ENCODE measurements at regions not wholly inside any gene's neighbourhood (a gene's known extent, or its start where the extent isn't known, plus 50 kb on each side); places are given as distances from the start of the nearest gene placed in this dataset.

DNA sequence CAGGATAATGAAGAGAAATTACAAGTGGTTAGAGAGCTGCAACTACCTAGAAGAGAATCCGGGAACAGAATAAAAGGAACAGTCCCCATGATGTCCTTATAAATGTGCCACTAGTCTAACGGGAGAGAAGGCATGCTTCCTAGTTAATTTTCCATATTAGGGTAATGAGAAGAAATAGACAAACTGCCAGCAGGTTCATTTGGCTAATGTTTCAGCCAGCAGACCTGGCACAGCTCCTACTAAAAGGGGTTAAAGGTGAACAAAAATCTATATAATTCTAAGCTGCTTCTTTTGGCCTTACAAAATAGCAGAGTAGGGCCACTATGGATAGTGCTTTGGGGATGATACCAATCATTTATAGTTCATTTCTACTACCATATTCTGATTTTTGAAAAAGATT lies 845.3 kb upstream of the GCFC2 start:
- CTCF ChIA-PET = no interaction called here
- BruUV-seq (replicated peaks) = no TSS peak

DNA sequence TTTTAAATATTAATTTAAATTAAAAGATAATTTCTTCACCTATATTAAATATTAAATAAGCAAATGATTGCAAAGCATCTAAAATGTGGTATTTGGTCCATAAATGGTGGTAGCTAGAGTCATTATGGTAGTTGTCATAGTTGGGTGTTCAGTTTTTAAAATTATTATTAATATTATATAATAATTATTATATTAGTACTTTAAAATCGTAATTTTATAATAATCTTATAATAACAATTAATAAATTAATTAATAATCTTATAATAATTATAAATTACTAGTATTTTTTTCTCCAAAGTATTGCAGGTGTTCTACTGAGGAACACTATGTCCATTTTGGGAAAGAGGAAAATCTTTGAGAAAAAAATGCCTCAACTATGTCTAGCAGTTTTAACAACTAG lies 835.5 kb upstream of the GCFC2 start:
- CTCF ChIA-PET = no interaction called here
- BruUV-seq (replicated peaks) = no TSS peak

More for the DNA sequence above, 845.3 kb upstream of the GCFC2 start:
- H3K36me3 Mint-ChIP-seq (ENCODE audit: insufficient read depth, unreplicated experiment) = no peaks in the 10 kb centered on the region
- H3K27ac Mint-ChIP-seq (ENCODE audit: unreplicated experiment) = no peak overlapping the region
- no peaks in the 10 kb centered on the region for H3K4me1 Mint-ChIP-seq (ENCODE audit: low read depth, unreplicated experiment)
- intact Hi-C loops (cut with micrococcal nuclease; ENCODE audit: unreplicated experiment) = loop anchor here (5.0 kb wide), 1 partner anchor 216 kb away; no protein-coding TSS in a partner anchor
- TF ChIP-seq CTCF (IDR thresholded peaks at IDR 0.05; ENCODE audit: unreplicated experiment) = no peak
- H3K27me3 Mint-ChIP-seq (ENCODE audit: unreplicated experiment) = no peaks in the 10 kb centered on the region
- no peak for DNase-seq
- peaks cover 8% of the 10 kb centered on the region for H3K9me3 Mint-ChIP-seq (ENCODE audit: low read depth, unreplicated experiment)
- no peak overlapping the region for H3K4me3 Mint-ChIP-seq (ENCODE audit: low read depth, unreplicated experiment)

DNA sequence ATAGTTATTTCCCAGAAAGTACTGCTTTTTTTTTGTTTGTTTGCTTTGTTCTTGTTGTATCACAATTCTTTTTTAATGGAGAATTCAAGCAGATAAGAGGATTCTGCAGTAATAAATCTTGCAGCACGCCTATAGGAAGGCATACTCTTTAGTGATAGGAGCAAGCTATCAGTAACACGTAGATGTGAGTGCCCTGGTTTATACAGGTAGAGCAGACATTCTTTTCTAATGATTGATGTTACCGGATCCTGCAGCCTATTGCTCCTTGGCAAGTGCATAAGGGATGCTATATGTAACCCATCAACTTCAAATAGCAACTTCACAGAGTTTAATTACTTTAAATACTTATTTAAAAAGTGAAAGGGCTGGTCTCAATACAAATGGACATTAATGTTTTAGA lies 834.2 kb upstream of the GCFC2 start:
- BruUV-seq (replicated peaks) = no TSS peak
- no peak for DNase-seq
- H3K9me3 Mint-ChIP-seq (ENCODE audit: low read depth, unreplicated experiment) = peaks cover 25% of the 10 kb centered on the region
- H3K4me3 Mint-ChIP-seq (ENCODE audit: low read depth, unreplicated experiment) = no peak overlapping the region
- intact Hi-C loops (cut with micrococcal nuclease; ENCODE audit: unreplicated experiment) = no loop called here
- CTCF ChIA-PET = no interaction called here
- TF ChIP-seq CTCF (IDR thresholded peaks at IDR 0.05; ENCODE audit: unreplicated experiment) = no peak
- H3K36me3 Mint-ChIP-seq (ENCODE audit: insufficient read depth, unreplicated experiment) = no peaks in the 10 kb centered on the region
- no peaks in the 10 kb centered on the region for H3K27me3 Mint-ChIP-seq (ENCODE audit: unreplicated experiment)
- H3K27ac Mint-ChIP-seq (ENCODE audit: unreplicated experiment) = no peak overlapping the region
- H3K4me1 Mint-ChIP-seq (ENCODE audit: low read depth, unreplicated experiment) = no peaks in the 10 kb centered on the region

More for the DNA sequence above, 835.5 kb upstream of the GCFC2 start:
- intact Hi-C loops (cut with micrococcal nuclease; ENCODE audit: unreplicated experiment) = no loop called here
- Mint-ChIP-seq H3K4me1 (ENCODE audit: low read depth, unreplicated experiment) (no peaks in the 10 kb centered on the region), H3K27ac (ENCODE audit: unreplicated experiment) (no peak overlapping the region), H3K4me3 (ENCODE audit: low read depth, unreplicated experiment) (no peak overlapping the region), H3K9me3 (ENCODE audit: low read depth, unreplicated experiment) (peaks cover 20% of the 10 kb centered on the region), H3K36me3 (ENCODE audit: insufficient read depth, unreplicated experiment) (no peaks in the 10 kb centered on the region), H3K27me3 (ENCODE audit: unreplicated experiment) (no peaks in the 10 kb centered on the region)
- DNase-seq = no peak
- no peak for TF ChIP-seq CTCF (IDR thresholded peaks at IDR 0.05; ENCODE audit: unreplicated experiment)

GRCh38 chr2:76517574-76517909 lies 806.8 kb upstream of the GCFC2 start:
- BruUV-seq (replicated peaks) = no TSS peak
- DNase-seq = no peak
- Mint-ChIP-seq H3K4me1 (ENCODE audit: low read depth, unreplicated experiment) (no peaks in the 10 kb centered on the region), H3K27ac (ENCODE audit: unreplicated experiment) (no peak overlapping the region), H3K27me3 (ENCODE audit: unreplicated experiment) (no peaks in the 10 kb centered on the region), H3K9me3 (ENCODE audit: low read depth, unreplicated experiment) (peaks cover 24% of the 10 kb centered on the region), H3K4me3 (ENCODE audit: low read depth, unreplicated experiment) (no peak overlapping the region), H3K36me3 (ENCODE audit: insufficient read depth, unreplicated experiment) (no peaks in the 10 kb centered on the region)
- intact Hi-C loops (cut with micrococcal nuclease; ENCODE audit: unreplicated experiment) = no loop called here
- CTCF ChIA-PET = no interaction called here
- no peak for TF ChIP-seq CTCF (IDR thresholded peaks at IDR 0.05; ENCODE audit: unreplicated experiment)

Data from Calu3 (cell line).